ENCODE measurements at regions not wholly inside any gene's neighbourhood (a gene's known extent, or its start where the extent isn't known, plus 50 kb on each side); places are given as distances from the start of the nearest gene placed in this dataset.
"Not testable (repeated sequence)": the region's sequence is repeated elsewhere in the genome, so short reads cannot be mapped to it uniquely, and the experiment has no call there.

GRCh38 chr7:85682833-85683620 lies 496.2 kb upstream of the SEMA3D start:
- no peak overlapping the region for H3K4me2 ChIP-seq (ENCODE audit: low read length)
- H3K4me3 ChIP-seq (ENCODE audit: low read depth, low read length, poor library complexity, severe bottlenecking): no peak overlapping the region

GRCh38 chr7:85681241-85681640 lies 494.4 kb upstream of the SEMA3D start:
- Histone ChIP-seq H3K4me3 (ENCODE audit: low read depth, low read length, poor library complexity, severe bottlenecking) (no peak overlapping the region), H3K4me2 (ENCODE audit: low read length) (no peak overlapping the region), H3K9me2 (ENCODE audit: low read depth, low read length) (no peaks in the 10 kb centered on the region), H3K27ac (ENCODE audit: low read depth, low read length, poor library complexity, severe bottlenecking) (no peak overlapping the region), H4K20me1 (ENCODE audit: insufficient read depth, low read length) (no peaks in the 10 kb centered on the region), H3K79me2 (ENCODE audit: insufficient read depth, low read length) (no peaks in the 10 kb centered on the region), H3K4me1 (ENCODE audit: insufficient read depth, low read length, severe bottlenecking) (no peaks in the 10 kb centered on the region), H3K27me3 (ENCODE audit: insufficient read depth, low read length) (no peaks in the 10 kb centered on the region), H3K9me3 (ENCODE audit: low read length) (no peaks in the 10 kb centered on the region), H3F3A (ENCODE audit: insufficient read depth, low read length) (no peaks in the 10 kb centered on the region), H3K9ac (ENCODE audit: low read length) (no peak overlapping the region), H3K36me3 (ENCODE audit: insufficient read depth, low read length) (no peaks in the 10 kb centered on the region), H2AFZ (ENCODE audit: low read length) (no peak overlapping the region)
- TF ChIP-seq, protein P1, sequence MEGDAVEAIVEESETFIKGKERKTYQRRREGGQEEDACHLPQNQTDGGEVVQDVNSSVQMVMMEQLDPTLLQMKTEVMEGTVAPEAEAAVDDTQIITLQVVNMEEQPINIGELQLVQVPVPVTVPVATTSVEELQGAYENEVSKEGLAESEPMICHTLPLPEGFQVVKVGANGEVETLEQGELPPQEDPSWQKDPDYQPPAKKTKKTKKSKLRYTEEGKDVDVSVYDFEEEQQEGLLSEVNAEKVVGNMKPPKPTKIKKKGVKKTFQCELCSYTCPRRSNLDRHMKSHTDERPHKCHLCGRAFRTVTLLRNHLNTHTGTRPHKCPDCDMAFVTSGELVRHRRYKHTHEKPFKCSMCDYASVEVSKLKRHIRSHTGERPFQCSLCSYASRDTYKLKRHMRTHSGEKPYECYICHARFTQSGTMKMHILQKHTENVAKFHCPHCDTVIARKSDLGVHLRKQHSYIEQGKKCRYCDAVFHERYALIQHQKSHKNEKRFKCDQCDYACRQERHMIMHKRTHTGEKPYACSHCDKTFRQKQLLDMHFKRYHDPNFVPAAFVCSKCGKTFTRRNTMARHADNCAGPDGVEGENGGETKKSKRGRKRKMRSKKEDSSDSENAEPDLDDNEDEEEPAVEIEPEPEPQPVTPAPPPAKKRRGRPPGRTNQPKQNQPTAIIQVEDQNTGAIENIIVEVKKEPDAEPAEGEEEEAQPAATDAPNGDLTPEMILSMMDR (IDR thresholded peaks at IDR 0.05; ENCODE audit: low read length): no peak
- TF ChIP-seq EZH2 (IDR thresholded peaks at IDR 0.05; ENCODE audit: borderline replicate concordance, low read length): no peak

More at GRCh38 chr7:85682833-85683620, 496.2 kb upstream of the SEMA3D start:
- no peaks in the 10 kb centered on the region for H3K9me2 ChIP-seq (ENCODE audit: low read depth, low read length)
- H3F3A ChIP-seq (ENCODE audit: insufficient read depth, low read length): no peaks in the 10 kb centered on the region
- H3K9ac ChIP-seq (ENCODE audit: low read length): no peak overlapping the region
- no peaks in the 10 kb centered on the region for H4K20me1 ChIP-seq (ENCODE audit: insufficient read depth, low read length)
- TF ChIP-seq, protein P1 (IDR thresholded peaks at IDR 0.05; ENCODE audit: low read length): no peak
- no peak for TF ChIP-seq EZH2 (IDR thresholded peaks at IDR 0.05; ENCODE audit: borderline replicate concordance, low read length)
- no peaks in the 10 kb centered on the region for H3K36me3 ChIP-seq (ENCODE audit: insufficient read depth, low read length)
- H3K9me3 ChIP-seq (ENCODE audit: low read length): no peaks in the 10 kb centered on the region
- no peak overlapping the region for H2AFZ ChIP-seq (ENCODE audit: low read length)
- H3K79me2 ChIP-seq (ENCODE audit: insufficient read depth, low read length): no peaks in the 10 kb centered on the region
- no peaks in the 10 kb centered on the region for H3K27me3 ChIP-seq (ENCODE audit: insufficient read depth, low read length)
- H3K27ac ChIP-seq (ENCODE audit: low read depth, low read length, poor library complexity, severe bottlenecking): no peak overlapping the region
- no peaks in the 10 kb centered on the region for H3K4me1 ChIP-seq (ENCODE audit: insufficient read depth, low read length, severe bottlenecking)

- not testable (repeated sequence) for H3K4me2 ChIP-seq (ENCODE audit: low read length); H2AFZ ChIP-seq (ENCODE audit: low read length); H4K20me1 ChIP-seq (ENCODE audit: insufficient read depth, low read length); H3K9me3 ChIP-seq (ENCODE audit: low read length); H3K79me2 ChIP-seq (ENCODE audit: insufficient read depth, low read length); H3K36me3 ChIP-seq (ENCODE audit: insufficient read depth, low read length); H3F3A ChIP-seq (ENCODE audit: insufficient read depth, low read length); H3K4me1 ChIP-seq (ENCODE audit: insufficient read depth, low read length, severe bottlenecking); H3K27me3 ChIP-seq (ENCODE audit: insufficient read depth, low read length); H3K27ac ChIP-seq (ENCODE audit: low read depth, low read length, poor library complexity, severe bottlenecking); H3K9ac ChIP-seq (ENCODE audit: low read length); H3K4me3 ChIP-seq (ENCODE audit: low read depth, low read length, poor library complexity, severe bottlenecking); H3K9me2 ChIP-seq (ENCODE audit: low read depth, low read length)
Observed at GRCh38 chr7:85675093-85675492, 488.2 kb upstream of the SEMA3D start.

DNA sequence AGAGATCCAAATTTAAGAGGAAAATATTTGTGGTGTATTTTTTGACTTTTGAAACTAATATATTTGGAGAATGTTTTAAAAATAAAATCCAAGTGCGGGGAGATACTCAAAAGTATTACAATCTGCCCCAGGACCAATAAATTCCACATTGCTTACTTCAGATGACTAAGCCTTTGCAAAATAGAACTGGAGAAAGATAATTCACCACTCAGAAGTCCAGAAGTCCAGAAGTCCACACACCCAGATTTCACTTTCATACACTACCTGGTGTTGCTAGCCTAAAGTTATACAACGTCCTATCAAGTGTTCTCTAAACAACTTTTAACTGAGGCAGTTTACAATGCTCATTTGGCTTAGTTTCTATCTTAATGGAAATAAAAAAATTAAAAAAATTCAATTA lies 487.0 kb upstream of the SEMA3D start:
- TF ChIP-seq, protein P1 (IDR thresholded peaks at IDR 0.05; ENCODE audit: low read length): no peak
- no peak for TF ChIP-seq EZH2 (IDR thresholded peaks at IDR 0.05; ENCODE audit: borderline replicate concordance, low read length)
- Histone ChIP-seq H3K36me3 (ENCODE audit: insufficient read depth, low read length) (no peaks in the 10 kb centered on the region), H2AFZ (ENCODE audit: low read length) (no peak overlapping the region), H3K4me2 (ENCODE audit: low read length) (no peak overlapping the region), H3K79me2 (ENCODE audit: insufficient read depth, low read length) (no peaks in the 10 kb centered on the region), H3K9ac (ENCODE audit: low read length) (no peak overlapping the region), H4K20me1 (ENCODE audit: insufficient read depth, low read length) (no peaks in the 10 kb centered on the region), H3K27me3 (ENCODE audit: insufficient read depth, low read length) (no peaks in the 10 kb centered on the region), H3K4me3 (ENCODE audit: low read depth, low read length, poor library complexity, severe bottlenecking) (no peak overlapping the region), H3K9me3 (ENCODE audit: low read length) (no peaks in the 10 kb centered on the region), H3K27ac (ENCODE audit: low read depth, low read length, poor library complexity, severe bottlenecking) (no peak overlapping the region), H3K4me1 (ENCODE audit: insufficient read depth, low read length, severe bottlenecking) (no peaks in the 10 kb centered on the region), H3K9me2 (ENCODE audit: low read depth, low read length) (0 out of 2 replicates have a peak, but pooled peaks cover 4% of the 10 kb centered on the region), H3F3A (ENCODE audit: insufficient read depth, low read length) (no peaks in the 10 kb centered on the region)

All from OCI-LY1 (cell line).